GM23338 (cell line): ENCODE measurements at regions not wholly inside any gene's neighbourhood (a gene's known extent, or its start where the extent isn't known, plus 50 kb on each side); places are given as distances from the start of the nearest gene placed in this dataset.

ENCODE experiments used
- ATAC-seq: fragments of 200-7000 bp; cut with Tn5 transposase; 3 replicates; pipeline ENCODE4 v1.9.1; 2020
- DNase-seq: peaks from one replicate; pipeline ENCODE4 v3.0.0-alpha.2; 2015; ENCODE audit warnings: low spot score
- H2AFZ ChIP-seq: fragments of 200-600 bp; sonication (generic); 2 replicates; pipeline ENCODE4 v1.8.0; 2016; ENCODE audit warnings: antibody characterized with exemption, mild to moderate bottlenecking, moderate library complexity
- H3F3A ChIP-seq: fragments of 200-600 bp; sonication (generic); replicated peaks from 2 replicates; pipeline ENCODE4 v1.8.0; 2017; ENCODE audit warnings: antibody characterized with exemption, mixed run types, low read depth
- H3K27ac ChIP-seq: fragments of 200-600 bp; sonication (generic); 2 replicates; pipeline ENCODE4 v1.6.1; 2016; ENCODE audit warnings: low read depth
- H3K27me3 ChIP-seq: fragments of 200-600 bp; sonication (generic); 2 replicates; pipeline ENCODE4 v1.8.0; 2016; ENCODE audit warnings: mild to moderate bottlenecking, mixed run types, moderate library complexity; ENCODE audit not compliant: insufficient read depth
- H3K36me3 ChIP-seq: fragments of 200-600 bp; sonication (generic); 2 replicates; pipeline ENCODE4 v1.8.0; 2016; ENCODE audit warnings: mild to moderate bottlenecking; ENCODE audit not compliant: insufficient read depth
- H3K4me1 ChIP-seq: fragments of 200-600 bp; sonication (generic); 2 replicates; pipeline ENCODE4 v1.8.0; 2016; ENCODE audit warnings: mild to moderate bottlenecking, moderate library complexity; ENCODE audit not compliant: insufficient read depth
- H3K4me2 ChIP-seq: fragments of 200-600 bp; sonication (generic); 2 replicates; pipeline ENCODE4 v1.7.1; 2017; ENCODE audit warnings: mixed run types
- H3K4me3 ChIP-seq: fragments of 200-600 bp; sonication (generic); 2 replicates; pipeline ENCODE4 v1.6.1; 2016; ENCODE audit warnings: mixed run types
- H3K79me2 ChIP-seq: fragments of 200-600 bp; sonication (generic); replicated peaks from 2 replicates; pipeline ENCODE4 v1.8.0; 2017; ENCODE audit warnings: mild to moderate bottlenecking; ENCODE audit not compliant: insufficient read depth
- H3K9me2 ChIP-seq: fragments of 200-600 bp; sonication (generic); 2 replicates; pipeline ENCODE4 v1.8.0; 2017; ENCODE audit not compliant: insufficient read depth
- H4K20me1 ChIP-seq: fragments of 200-600 bp; sonication (generic); replicated peaks from 2 replicates; pipeline ENCODE4 v1.8.0; 2017; ENCODE audit warnings: mild to moderate bottlenecking; ENCODE audit not compliant: insufficient read depth
- H3K27ac Mint-ChIP-seq: 2 replicates; pipeline ENCODE4 v1.8.0; 2020; ENCODE audit warnings: inconsistent platforms, mild to moderate bottlenecking, moderate library complexity, mixed read lengths
- H3K27me3 Mint-ChIP-seq: 3 replicates; pipeline ENCODE4 v1.8.0; 2022; ENCODE audit warnings: low read depth, mild to moderate bottlenecking, moderate library complexity, mixed read lengths, inconsistent platforms; ENCODE audit not compliant: insufficient read depth, poor library complexity
- H3K36me3 Mint-ChIP-seq: 3 replicates; pipeline ENCODE4 v1.8.0; 2021; ENCODE audit warnings: low read depth, mild to moderate bottlenecking, inconsistent platforms, moderate library complexity, mixed read lengths
- H3K4me1 Mint-ChIP-seq: 3 replicates; pipeline ENCODE4 v1.8.0; 2020; ENCODE audit warnings: mild to moderate bottlenecking, inconsistent platforms, mixed read lengths
- H3K4me3 Mint-ChIP-seq: 3 replicates; pipeline ENCODE4 v1.8.0; 2021; ENCODE audit warnings: moderate library complexity, mild to moderate bottlenecking, inconsistent platforms, mixed read lengths
- H3K9me3 Mint-ChIP-seq: 3 replicates; pipeline ENCODE4 v1.8.0; 2020; ENCODE audit warnings: moderate library complexity, mild to moderate bottlenecking, inconsistent platforms, mixed read lengths
- CREB1 ChIP-seq: fragments of 250-450 bp; sonication (Bioruptor Pico); IDR thresholded peaks from 2 replicates; pipeline ENCODE4 v1.5.0; 2020; ENCODE audit warnings: low read depth, mild to moderate bottlenecking, moderate library complexity
- EZH2 ChIP-seq: fragments of 200-600 bp; sonication (generic); IDR thresholded peaks from one replicate; pipeline ENCODE4 v1.8.0; 2017; ENCODE audit warnings: antibody characterized with exemption, mild to moderate bottlenecking, low read depth; ENCODE audit not compliant: unreplicated experiment
- EZH2phosphoT487 ChIP-seq: fragments of 200-600 bp; sonication (generic); IDR thresholded peaks from one replicate; pipeline ENCODE4 v1.8.1; 2018; ENCODE audit warnings: antibody characterized with exemption; ENCODE audit not compliant: unreplicated experiment
- JUNB ChIP-seq: IDR thresholded peaks from one replicate; pipeline ENCODE4 v1.6.1; 2016; ENCODE audit warnings: antibody characterized with exemption; ENCODE audit not compliant: unreplicated experiment
- NANOG ChIP-seq: IDR thresholded peaks from 2 replicates; pipeline ENCODE4 v1.6.1; 2016; ENCODE audit warnings: antibody characterized with exemption, borderline replicate concordance
- POLR2AphosphoS5 ChIP-seq: IDR thresholded peaks from 2 replicates; pipeline ENCODE4 v1.6.1; 2016; ENCODE audit warnings: antibody characterized with exemption, low read depth
- STAT1 ChIP-seq: IDR thresholded peaks from one replicate; pipeline ENCODE4 v1.6.1; 2016; ENCODE audit warnings: antibody characterized with exemption; ENCODE audit not compliant: unreplicated experiment
- ZNF114 ChIP-seq: fragments of 250-450 bp; sonication (Bioruptor Pico); IDR thresholded peaks from 2 replicates; pipeline ENCODE4 v1.5.0; 2020; ENCODE audit warnings: mild to moderate bottlenecking, moderate library complexity
- ZNF331 ChIP-seq: fragments of 250-450 bp; sonication (Bioruptor Pico); IDR thresholded peaks from 2 replicates; pipeline ENCODE4 v1.5.0; 2020; ENCODE audit warnings: low read depth, mild to moderate bottlenecking, moderate library complexity
- TF ChIP-seq, protein P1 (sequence below): IDR thresholded peaks from 2 replicates; pipeline ENCODE4 v1.6.1; 2016; ENCODE audit warnings: antibody characterized with exemption
- TF ChIP-seq, protein P2 (sequence below), 2 experiments: fragments of 200-600 bp in 1 of 2; sonication (generic) in 1 of 2; conservative IDR thresholded peaks; 2 replicates each; pipeline versions ENCODE4 v1.5.1 to v1.6.1; 2016 to 2017; ENCODE audit warnings: antibody characterized with exemption in 2 of 2, low read depth in 2 of 2, mild to moderate bottlenecking in 2 of 2, moderate library complexity in 1 of 2
- TF ChIP-seq, protein P3 (sequence below): fragments of 250-450 bp; sonication (Bioruptor Pico); IDR thresholded peaks from 2 replicates; pipeline ENCODE4 v1.5.0; 2020; ENCODE audit warnings: mild to moderate bottlenecking, moderate library complexity

DNA sequence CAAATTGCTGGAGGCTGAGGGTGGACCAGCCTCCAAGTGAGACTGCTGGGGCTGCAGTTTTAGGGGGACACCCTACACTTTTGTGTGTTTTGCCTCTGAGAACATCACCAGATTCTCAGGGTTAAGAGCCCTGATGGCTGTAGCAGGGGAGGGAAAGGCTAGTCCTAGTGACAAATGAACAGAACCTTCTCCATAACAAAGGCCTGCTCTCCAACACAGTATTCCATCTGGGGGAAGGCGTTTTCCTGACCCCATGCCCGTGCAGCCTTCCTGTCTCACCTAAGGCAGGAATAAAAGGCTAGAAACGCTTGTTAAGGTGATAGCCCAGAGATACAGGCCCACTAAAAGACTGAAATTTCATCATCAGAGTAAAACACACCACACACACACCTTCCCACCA, 50.2 kb upstream of the NSMCE3 start:
- H3K79me2 ChIP-seq, result no peaks in the 10 kb centered on the region
- peak overlapping the region; percentile 22; the same call in 1 of the 2 replicates for H3K27ac ChIP-seq
- peaks cover 2% of the 10 kb centered on the region for H3K27me3 Mint-ChIP-seq
- peaks cover 25% of the 10 kb centered on the region for H3K4me1 ChIP-seq
- H4K20me1 ChIP-seq, result no peaks in the 10 kb centered on the region
- peak overlapping the region; percentile 91 for H3K27ac Mint-ChIP-seq
- no peak overlapping the region for H2AFZ ChIP-seq
- peak; percentile 59 for DNase-seq
- H3K9me3 Mint-ChIP-seq, result 0 out of 3 replicates have a peak, but pooled peaks cover 3% of the 10 kb centered on the region
- no peaks in the 10 kb centered on the region for H3K9me2 ChIP-seq
- H3K36me3 ChIP-seq, result no peaks in the 10 kb centered on the region
- ATAC-seq, result peak; percentile 97
- H3K4me2 ChIP-seq, result peak overlapping the region; percentile 49
- no peak overlapping the region for H3K4me3 ChIP-seq
- H3K4me3 Mint-ChIP-seq, result no peak overlapping the region
- no peaks in the 10 kb centered on the region; the same call in 2 of the 3 replicates for H3K36me3 Mint-ChIP-seq
- no peaks in the 10 kb centered on the region for H3F3A ChIP-seq
- no peak for TF ChIP-seq EZH2phosphoT487
- no peak for TF ChIP-seq CREB1 (CRISPR knock-in tag)
- TF ChIP-seq ZNF331, result no peak
- TF ChIP-seq ZNF114, result no peak
- TF ChIP-seq, protein P1, sequence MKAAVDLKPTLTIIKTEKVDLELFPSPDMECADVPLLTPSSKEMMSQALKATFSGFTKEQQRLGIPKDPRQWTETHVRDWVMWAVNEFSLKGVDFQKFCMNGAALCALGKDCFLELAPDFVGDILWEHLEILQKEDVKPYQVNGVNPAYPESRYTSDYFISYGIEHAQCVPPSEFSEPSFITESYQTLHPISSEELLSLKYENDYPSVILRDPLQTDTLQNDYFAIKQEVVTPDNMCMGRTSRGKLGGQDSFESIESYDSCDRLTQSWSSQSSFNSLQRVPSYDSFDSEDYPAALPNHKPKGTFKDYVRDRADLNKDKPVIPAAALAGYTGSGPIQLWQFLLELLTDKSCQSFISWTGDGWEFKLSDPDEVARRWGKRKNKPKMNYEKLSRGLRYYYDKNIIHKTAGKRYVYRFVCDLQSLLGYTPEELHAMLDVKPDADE, result no peak
- no peak for TF ChIP-seq POLR2AphosphoS5
- TF ChIP-seq, protein P2, sequence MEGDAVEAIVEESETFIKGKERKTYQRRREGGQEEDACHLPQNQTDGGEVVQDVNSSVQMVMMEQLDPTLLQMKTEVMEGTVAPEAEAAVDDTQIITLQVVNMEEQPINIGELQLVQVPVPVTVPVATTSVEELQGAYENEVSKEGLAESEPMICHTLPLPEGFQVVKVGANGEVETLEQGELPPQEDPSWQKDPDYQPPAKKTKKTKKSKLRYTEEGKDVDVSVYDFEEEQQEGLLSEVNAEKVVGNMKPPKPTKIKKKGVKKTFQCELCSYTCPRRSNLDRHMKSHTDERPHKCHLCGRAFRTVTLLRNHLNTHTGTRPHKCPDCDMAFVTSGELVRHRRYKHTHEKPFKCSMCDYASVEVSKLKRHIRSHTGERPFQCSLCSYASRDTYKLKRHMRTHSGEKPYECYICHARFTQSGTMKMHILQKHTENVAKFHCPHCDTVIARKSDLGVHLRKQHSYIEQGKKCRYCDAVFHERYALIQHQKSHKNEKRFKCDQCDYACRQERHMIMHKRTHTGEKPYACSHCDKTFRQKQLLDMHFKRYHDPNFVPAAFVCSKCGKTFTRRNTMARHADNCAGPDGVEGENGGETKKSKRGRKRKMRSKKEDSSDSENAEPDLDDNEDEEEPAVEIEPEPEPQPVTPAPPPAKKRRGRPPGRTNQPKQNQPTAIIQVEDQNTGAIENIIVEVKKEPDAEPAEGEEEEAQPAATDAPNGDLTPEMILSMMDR (conservative IDR thresholded peaks at IDR 0.05; ENCODE audit: low read depth in 2 of 2), result no peak
- TF ChIP-seq, protein P3, sequence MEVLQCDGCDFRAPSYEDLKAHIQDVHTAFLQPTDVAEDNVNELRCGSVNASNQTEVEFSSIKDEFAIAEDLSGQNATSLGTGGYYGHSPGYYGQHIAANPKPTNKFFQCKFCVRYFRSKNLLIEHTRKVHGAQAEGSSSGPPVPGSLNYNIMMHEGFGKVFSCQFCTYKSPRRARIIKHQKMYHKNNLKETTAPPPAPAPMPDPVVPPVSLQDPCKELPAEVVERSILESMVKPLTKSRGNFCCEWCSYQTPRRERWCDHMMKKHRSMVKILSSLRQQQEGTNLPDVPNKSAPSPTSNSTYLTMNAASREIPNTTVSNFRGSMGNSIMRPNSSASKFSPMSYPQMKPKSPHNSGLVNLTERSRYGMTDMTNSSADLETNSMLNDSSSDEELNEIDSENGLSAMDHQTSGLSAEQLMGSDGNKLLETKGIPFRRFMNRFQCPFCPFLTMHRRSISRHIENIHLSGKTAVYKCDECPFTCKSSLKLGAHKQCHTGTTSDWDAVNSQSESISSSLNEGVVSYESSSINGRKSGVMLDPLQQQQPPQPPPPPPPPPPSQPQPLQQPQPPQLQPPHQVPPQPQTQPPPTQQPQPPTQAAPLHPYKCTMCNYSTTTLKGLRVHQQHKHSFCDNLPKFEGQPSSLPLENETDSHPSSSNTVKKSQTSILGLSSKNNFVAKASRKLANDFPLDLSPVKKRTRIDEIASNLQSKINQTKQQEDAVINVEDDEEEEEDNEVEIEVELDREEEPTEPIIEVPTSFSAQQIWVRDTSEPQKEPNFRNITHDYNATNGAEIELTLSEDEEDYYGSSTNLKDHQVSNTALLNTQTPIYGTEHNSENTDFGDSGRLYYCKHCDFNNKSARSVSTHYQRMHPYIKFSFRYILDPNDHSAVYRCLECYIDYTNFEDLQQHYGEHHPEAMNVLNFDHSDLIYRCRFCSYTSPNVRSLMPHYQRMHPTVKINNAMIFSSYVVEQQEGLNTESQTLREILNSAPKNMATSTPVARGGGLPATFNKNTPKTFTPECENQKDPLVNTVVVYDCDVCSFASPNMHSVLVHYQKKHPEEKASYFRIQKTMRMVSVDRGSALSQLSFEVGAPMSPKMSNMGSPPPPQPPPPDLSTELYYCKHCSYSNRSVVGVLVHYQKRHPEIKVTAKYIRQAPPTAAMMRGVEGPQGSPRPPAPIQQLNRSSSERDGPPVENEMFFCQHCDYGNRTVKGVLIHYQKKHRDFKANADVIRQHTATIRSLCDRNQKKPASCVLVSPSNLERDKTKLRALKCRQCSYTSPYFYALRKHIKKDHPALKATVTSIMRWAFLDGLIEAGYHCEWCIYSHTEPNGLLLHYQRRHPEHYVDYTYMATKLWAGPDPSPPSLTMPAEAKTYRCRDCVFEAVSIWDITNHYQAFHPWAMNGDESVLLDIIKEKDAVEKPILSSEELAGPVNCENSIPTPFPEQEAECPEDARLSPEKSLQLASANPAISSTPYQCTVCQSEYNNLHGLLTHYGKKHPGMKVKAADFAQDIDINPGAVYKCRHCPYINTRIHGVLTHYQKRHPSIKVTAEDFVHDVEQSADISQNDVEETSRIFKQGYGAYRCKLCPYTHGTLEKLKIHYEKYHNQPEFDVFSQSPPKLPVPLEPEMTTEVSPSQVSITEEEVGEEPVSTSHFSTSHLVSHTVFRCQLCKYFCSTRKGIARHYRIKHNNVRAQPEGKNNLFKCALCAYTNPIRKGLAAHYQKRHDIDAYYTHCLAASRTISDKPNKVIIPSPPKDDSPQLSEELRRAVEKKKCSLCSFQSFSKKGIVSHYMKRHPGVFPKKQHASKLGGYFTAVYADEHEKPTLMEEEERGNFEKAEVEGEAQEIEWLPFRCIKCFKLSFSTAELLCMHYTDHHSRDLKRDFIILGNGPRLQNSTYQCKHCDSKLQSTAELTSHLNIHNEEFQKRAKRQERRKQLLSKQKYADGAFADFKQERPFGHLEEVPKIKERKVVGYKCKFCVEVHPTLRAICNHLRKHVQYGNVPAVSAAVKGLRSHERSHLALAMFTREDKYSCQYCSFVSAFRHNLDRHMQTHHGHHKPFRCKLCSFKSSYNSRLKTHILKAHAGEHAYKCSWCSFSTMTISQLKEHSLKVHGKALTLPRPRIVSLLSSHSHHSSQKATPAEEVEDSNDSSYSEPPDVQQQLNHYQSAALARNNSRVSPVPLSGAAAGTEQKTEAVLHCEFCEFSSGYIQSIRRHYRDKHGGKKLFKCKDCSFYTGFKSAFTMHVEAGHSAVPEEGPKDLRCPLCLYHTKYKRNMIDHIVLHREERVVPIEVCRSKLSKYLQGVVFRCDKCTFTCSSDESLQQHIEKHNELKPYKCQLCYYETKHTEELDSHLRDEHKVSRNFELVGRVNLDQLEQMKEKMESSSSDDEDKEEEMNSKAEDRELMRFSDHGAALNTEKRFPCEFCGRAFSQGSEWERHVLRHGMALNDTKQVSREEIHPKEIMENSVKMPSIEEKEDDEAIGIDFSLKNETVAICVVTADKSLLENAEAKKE (CRISPR knock-in tag), result no peak
- no peak for TF ChIP-seq NANOG
- TF ChIP-seq JUNB, result no peak
- TF ChIP-seq EZH2, result no peak
- TF ChIP-seq STAT1, result no peak
- peaks cover 34% of the 10 kb centered on the region for H3K4me1 Mint-ChIP-seq
- no peaks in the 10 kb centered on the region for H3K27me3 ChIP-seq
